Stomach (tissue), 8 donors: ENCODE measurements at regions not wholly inside any gene's neighbourhood (a gene's known extent, or its start where the extent isn't known, plus 50 kb on each side); places are given as distances from the start of the nearest gene placed in this dataset.

Experiments
- DNase-seq, 2 donors: peaks; one replicate each; pipeline versions ENCODE4 v3.0.0 to v3.0.0-alpha.2; 2013 to 2019
- H3K27ac ChIP-seq, 5 donors: fragments of 200-600 bp in 4 of 5; sonication (generic) in 4 of 5; one replicate each; pipeline ENCODE4 v1.5.1; 2013 to 2019; ENCODE audit warnings: mild to moderate bottlenecking in 1 of 5, moderate library complexity in 1 of 5
- H3K27me3 ChIP-seq, 3 donors: fragments of 200-600 bp; sonication (generic); one replicate each; pipeline ENCODE4 v1.5.1; 2017 to 2019; ENCODE audit warnings: mixed run types in 1 of 3
- H3K36me3 ChIP-seq, 4 donors: fragments of 200-600 bp; sonication (generic); 1 replicate in 3 of 4; 2 replicates in 1 of 4; pipeline ENCODE4 v1.5.1; 2016 to 2019
- H3K4me1 ChIP-seq, 4 donors: fragments of 200-600 bp; sonication (generic); one replicate each; pipeline ENCODE4 v1.5.1; 2016 to 2019
- H3K4me3 ChIP-seq, 4 donors: fragments of 200-600 bp; sonication (generic) in 3 of 4; one replicate each; pipeline ENCODE4 v1.5.1; 2016 to 2019; ENCODE audit warnings: mild to moderate bottlenecking in 1 of 4
- H3K9me3 ChIP-seq, 4 donors: fragments of 200-600 bp; sonication (generic); one replicate each; pipeline ENCODE4 v1.5.1; 2016 to 2019
- EP300 ChIP-seq: sonication (generic); formaldehyde crosslinking; IDR thresholded peaks from one replicate; pipeline ENCODE4 v1.6.1; 2017; ENCODE audit warnings: antibody characterized with exemption
- POLR2A ChIP-seq, 4 donors: fragments of 450-650 bp; IDR thresholded peaks; one replicate each; pipeline ENCODE4 v1.6.1; 2016; ENCODE audit warnings: antibody characterized with exemption in 4 of 4, control low read depth in 2 of 4, mild to moderate bottlenecking in 1 of 4, moderate library complexity in 1 of 4
- POLR2AphosphoS5 ChIP-seq, 3 donors: sonication (generic); formaldehyde crosslinking; IDR thresholded peaks; one replicate each; pipeline ENCODE4 v1.6.1; 2016; ENCODE audit warnings: antibody characterized with exemption in 3 of 3
- WGBS, 5 donors: extraction: QIAGEN DNeasy Blood & Tissue Kit in 3 of 5; methylation state at CpG; one replicate each; pipeline versions ENCODE4 v1.1.5 to v1.1.7; 2013 to 2018; 5-methylcytosine and 5-hydroxymethylcytosine counted together
- intact Hi-C: fragments of 100-400 bp; cut with DNase I; formaldehyde crosslinking; loops from one replicate; pipeline ENCODE4 v1.15.1; 2023; ENCODE audit warnings: low total_unique reads
- TF ChIP-seq, protein P1 (sequence below), 7 experiments: fragments of 450-650 bp in 4 of 7; fragments of 200-600 bp in 3 of 7; sonication (generic) in 3 of 7; IDR thresholded peaks; one replicate each; pipeline ENCODE4 v1.5.1; 2016 to 2019; ENCODE audit warnings: antibody characterized with exemption in 7 of 7, control low read depth in 2 of 7, mild to moderate bottlenecking in 1 of 7
- donor health status: healthy with polysubstance abuse.
- donor health status: Bipolar disorder and iron deficiency.
- donor health status: healthy.

GRCh38 chr13:103573446-103573845, 507.2 kb upstream of the SLC10A2 start:
- intact Hi-C loops = no loop called here
- DNase-seq = no peak
- Histone ChIP-seq H3K9me3 (peaks cover 0 to 23% (median 9%) of the 10 kb centered on the region in 4 donors), H3K27me3 (no peaks in the 10 kb centered on the region), H3K36me3 (no peaks in the 10 kb centered on the region), H3K4me1 (no peaks in the 10 kb centered on the region), H3K4me3 (no peak overlapping the region), H3K27ac (no peak overlapping the region)
- TF ChIP-seq POLR2AphosphoS5 (IDR thresholded peaks at IDR 0.05) = no peak
- no peak for TF ChIP-seq POLR2A (IDR thresholded peaks at IDR 0.05)
- TF ChIP-seq, protein P1, sequence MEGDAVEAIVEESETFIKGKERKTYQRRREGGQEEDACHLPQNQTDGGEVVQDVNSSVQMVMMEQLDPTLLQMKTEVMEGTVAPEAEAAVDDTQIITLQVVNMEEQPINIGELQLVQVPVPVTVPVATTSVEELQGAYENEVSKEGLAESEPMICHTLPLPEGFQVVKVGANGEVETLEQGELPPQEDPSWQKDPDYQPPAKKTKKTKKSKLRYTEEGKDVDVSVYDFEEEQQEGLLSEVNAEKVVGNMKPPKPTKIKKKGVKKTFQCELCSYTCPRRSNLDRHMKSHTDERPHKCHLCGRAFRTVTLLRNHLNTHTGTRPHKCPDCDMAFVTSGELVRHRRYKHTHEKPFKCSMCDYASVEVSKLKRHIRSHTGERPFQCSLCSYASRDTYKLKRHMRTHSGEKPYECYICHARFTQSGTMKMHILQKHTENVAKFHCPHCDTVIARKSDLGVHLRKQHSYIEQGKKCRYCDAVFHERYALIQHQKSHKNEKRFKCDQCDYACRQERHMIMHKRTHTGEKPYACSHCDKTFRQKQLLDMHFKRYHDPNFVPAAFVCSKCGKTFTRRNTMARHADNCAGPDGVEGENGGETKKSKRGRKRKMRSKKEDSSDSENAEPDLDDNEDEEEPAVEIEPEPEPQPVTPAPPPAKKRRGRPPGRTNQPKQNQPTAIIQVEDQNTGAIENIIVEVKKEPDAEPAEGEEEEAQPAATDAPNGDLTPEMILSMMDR (IDR thresholded peaks at IDR 0.05) = no peak
- TF ChIP-seq EP300 = no peak
- 88 to 94% (median 91%) methylated on average over 4 of the region's 4 CpGs for WGBS, 5 donors

DNA sequence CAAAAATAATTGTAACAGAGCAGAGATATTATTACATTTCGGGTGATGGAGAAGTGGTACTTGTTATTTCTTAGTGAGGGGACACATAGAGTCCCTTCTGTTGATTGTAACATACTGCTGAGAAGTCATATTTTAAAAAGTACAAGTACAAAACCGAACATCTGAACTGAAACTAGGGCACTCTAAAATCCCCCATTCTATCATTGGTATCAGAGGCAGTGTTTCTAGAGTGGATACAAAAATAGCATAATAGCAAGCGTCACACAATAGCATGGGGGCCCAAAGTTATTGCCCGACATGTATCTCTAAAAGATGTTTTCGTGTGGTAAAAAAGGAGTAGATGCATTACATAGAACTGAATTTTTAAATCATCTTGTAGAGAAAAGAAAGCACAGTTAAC, 502.1 kb upstream of the SLC10A2 start:
- no peaks in the 10 kb centered on the region for H3K36me3 ChIP-seq
- no peaks in the 10 kb centered on the region for H3K4me1 ChIP-seq
- no peaks in the 10 kb centered on the region for H3K27me3 ChIP-seq
- H3K4me3 ChIP-seq = no peak overlapping the region
- intact Hi-C loops = no loop called here
- peaks cover 0 to 6% (median under 1%) of the 10 kb centered on the region in 4 donors for H3K9me3 ChIP-seq
- TF ChIP-seq EP300 = no peak
- no peak for TF ChIP-seq POLR2AphosphoS5 (IDR thresholded peaks at IDR 0.05)
- TF ChIP-seq, protein P1 (IDR thresholded peaks at IDR 0.05) = no peak
- TF ChIP-seq POLR2A (IDR thresholded peaks at IDR 0.05) = no peak
- 75 to 85% (median 79%) methylated on average over 5 of the region's 5 CpGs for WGBS, 5 donors
- no peak overlapping the region for H3K27ac ChIP-seq
- DNase-seq = no peak

DNA sequence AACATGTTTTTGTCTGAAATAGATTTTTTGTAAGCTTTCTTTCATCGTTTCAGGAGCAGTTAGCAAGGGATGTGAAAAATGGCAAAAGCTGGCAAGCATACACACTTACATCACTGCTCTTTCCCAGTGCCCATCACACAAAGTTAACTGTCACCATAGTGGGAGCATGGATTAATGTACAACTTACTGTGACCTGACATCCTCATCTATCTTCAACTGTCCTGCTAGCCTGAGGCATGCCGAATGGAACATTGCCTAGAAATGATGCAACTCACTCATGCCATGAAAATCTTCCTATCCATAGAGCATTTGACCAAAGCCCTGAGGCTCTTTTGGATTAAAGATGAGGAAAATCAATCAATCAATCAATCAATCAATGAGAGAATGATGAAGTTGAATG, 491.7 kb upstream of the SLC10A2 start:
- H3K27ac ChIP-seq = no peak overlapping the region
- H3K27me3 ChIP-seq = no peaks in the 10 kb centered on the region
- peaks cover 0 to 9% (median 3%) of the 10 kb centered on the region in 4 donors for H3K9me3 ChIP-seq
- no peak overlapping the region for H3K4me3 ChIP-seq
- H3K36me3 ChIP-seq = no peaks in the 10 kb centered on the region
- DNase-seq = no peak
- TF ChIP-seq EP300 (no peak), POLR2AphosphoS5 (IDR thresholded peaks at IDR 0.05) (no peak), POLR2A (IDR thresholded peaks at IDR 0.05) (no peak)
- TF ChIP-seq, protein P1 (IDR thresholded peaks at IDR 0.05) = no peak
- intact Hi-C loops = no loop called here
- 61 to 70% (median 64%) methylated on average over 2 of the region's 2 CpGs for WGBS, 5 donors
- no peaks in the 10 kb centered on the region for H3K4me1 ChIP-seq

GRCh38 chr13:103556681-103557080, 490.5 kb upstream of the SLC10A2 start:
- Histone ChIP-seq H3K4me1 (no peaks in the 10 kb centered on the region), H3K9me3 (no peaks in the 10 kb centered on the region), H3K27ac (no peak overlapping the region), H3K36me3 (no peaks in the 10 kb centered on the region), H3K4me3 (no peak overlapping the region), H3K27me3 (no peaks in the 10 kb centered on the region)
- TF ChIP-seq, protein P1 (IDR thresholded peaks at IDR 0.05) = no peak
- TF ChIP-seq POLR2AphosphoS5 (IDR thresholded peaks at IDR 0.05) (no peak), POLR2A (IDR thresholded peaks at IDR 0.05) (no peak), EP300 (no peak)
- 84 to 95% (median 85%) methylated on average over 2 of the region's 2 CpGs for WGBS, 5 donors
- no peak for DNase-seq
- intact Hi-C loops = no loop called here
